NCI-H510A treated with DMSO at 0.1 percent for 48 hours (cell line): ENCODE measurements at regions not wholly inside any gene's neighbourhood (a gene's known extent, or its start where the extent isn't known, plus 50 kb on each side); places are given as distances from the start of the nearest gene placed in this dataset.
"Not testable (repeated sequence)": the region's sequence is repeated elsewhere in the genome, so short reads cannot be mapped to it uniquely, and the experiment has no call there.

Experiments used
- DNase-seq: peaks from one replicate; lab custom pipeline; 2025; lab: John Stamatoyannopoulos, UW

DNA sequence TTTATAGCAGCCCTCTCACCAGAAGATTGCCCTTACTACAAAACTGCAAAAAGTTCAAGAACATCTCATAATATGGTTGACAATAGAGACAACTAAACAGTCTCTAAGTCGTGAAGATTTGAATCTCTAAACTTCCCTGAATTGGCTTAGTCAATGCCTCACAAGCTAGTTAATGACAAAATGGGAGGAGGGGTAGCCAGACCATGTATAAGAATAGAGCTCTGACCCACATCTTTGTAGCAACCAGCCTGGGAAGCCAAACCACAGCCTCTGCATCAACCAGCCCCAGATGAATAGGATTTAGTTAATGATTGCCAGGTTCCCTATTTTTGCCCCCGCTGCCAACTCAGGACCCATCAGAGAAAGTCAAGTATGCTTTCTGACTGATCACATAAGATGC, 1265.9 kb upstream of the PCDH10 start:
- not testable (repeated sequence) for DNase-seq

GRCh38 chr4:131925662-131926061, 1223.4 kb upstream of the PCDH10 start:
- DNase-seq, result not testable (repeated sequence)

DNA sequence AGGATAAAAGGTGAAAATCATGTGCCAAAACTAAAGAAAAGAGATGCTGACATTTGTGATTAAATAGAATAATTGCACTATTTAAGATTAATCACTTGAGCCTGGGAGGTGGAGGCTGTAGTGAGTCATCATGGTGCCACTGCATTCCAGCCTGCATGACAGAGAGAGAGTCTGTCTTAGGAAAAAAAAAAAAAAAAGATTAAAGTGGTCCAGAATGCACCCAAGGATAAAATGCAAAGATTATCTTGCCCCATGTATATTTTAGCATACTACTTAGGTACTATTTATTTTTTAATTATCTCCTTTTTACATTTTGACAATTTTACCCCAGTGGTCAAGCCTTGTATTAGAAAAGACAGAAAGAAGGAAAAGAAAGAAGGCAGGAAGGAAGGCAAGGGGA, 1181.4 kb upstream of the PCDH10 start:
- DNase-seq, result not testable (repeated sequence)

GRCh38 chr4:131974730-131975129, 1174.4 kb upstream of the PCDH10 start:
- DNase-seq, result no peak

DNA sequence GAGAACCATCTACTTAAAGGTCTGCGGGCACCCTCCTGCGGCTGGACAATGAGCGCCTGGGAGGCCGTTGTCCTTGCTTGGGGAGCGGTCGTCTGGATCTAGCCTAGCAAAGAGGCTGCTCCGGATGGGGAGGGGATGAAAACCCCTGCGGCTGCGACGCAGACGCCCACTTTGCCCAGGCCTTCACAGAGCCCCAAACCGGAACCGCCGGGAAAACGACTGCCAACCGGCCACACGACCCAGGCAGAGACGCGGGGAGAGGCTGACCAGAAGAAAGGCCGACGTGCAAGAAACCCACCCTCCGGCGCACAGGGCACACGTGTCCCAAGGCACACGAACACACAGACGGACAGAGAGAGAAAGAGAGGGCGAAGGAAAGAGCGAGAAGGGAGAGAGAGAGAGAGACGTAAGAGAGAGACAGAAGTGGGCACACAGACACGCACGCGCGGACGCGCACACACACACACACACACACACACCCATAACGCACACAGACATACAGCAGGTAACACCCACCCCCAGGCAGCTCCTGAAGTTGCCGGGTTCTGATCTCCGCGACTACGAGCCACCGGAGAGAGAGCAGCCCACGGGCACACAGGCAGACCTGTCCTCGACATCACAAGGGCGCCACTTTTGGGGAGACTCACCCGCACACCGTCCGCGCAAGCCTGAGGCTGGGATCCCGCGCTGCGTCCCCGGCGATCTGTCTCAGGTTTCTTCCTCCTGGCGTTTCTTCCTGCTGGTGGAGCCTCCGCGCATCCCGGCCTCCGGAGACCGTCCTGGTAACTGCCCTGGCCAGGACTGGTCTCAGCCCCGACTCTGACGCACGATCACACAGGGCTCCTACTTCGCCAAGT, 1173.6 kb upstream of the PCDH10 start:
- DNase-seq, result not testable (repeated sequence)

DNA sequence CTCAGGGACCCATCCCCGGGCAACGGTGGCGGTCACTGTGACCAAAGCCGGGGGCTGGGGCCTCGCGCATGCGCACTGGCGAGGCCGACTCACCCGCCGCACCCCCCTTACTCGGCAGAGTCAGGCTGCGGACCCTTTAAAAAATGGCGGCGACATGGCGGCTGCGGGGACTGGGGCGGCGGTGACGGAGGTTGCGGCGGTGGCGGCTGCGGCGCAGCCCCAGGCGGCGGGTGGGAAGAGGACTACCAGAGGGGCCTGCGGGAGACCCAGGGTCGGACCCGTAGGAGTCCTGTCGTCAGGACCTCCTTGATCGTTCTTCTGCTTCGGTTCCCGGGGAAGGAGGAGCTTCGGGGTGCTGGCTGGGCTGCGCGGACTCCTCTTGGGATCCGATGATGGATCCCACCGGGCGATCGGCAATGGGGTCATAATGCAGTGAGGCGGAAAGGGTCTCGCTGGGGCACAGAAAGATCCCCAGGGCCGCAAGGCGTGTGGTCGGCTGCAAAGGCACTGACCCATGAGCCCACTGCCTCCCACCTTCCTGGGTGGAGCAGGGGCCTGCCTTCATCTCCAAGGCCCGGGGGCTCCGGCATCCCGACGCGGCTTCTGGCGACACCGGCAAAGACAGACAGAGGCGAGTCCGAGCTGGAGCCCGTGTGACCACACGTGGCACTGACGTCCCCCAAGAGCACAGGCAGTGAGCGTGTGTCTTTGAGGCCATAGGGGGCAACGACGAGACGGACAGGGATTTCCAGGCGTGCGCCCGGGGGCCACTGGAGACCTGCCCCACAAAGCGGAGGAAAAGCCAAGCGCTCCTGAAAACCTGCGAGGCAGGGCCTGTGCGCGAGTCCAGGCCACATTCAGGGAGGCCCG, 1172.7 kb upstream of the PCDH10 start:
- DNase-seq, result not testable (repeated sequence)

- no peak for DNase-seq
Observed at GRCh38 chr4:131978120-131978519, 1171.0 kb upstream of the PCDH10 start.

GRCh38 chr4:131989576-131989975, 1159.5 kb upstream of the PCDH10 start:
- DNase-seq, result no peak

GRCh38 chr4:132001542-132001941, 1147.6 kb upstream of the PCDH10 start:
- no peak for DNase-seq

GRCh38 chr4:132003593-132003992, 1145.5 kb upstream of the PCDH10 start:
- DNase-seq, result no peak

- no peak for DNase-seq
Observed at GRCh38 chr4:132015321-132015720, 1133.8 kb upstream of the PCDH10 start.

GRCh38 chr4:132016703-132017350, 1132.3 kb upstream of the PCDH10 start:
- DNase-seq, result no peak

- DNase-seq, result no peak
Observed at GRCh38 chr4:132026166-132026565, 1122.9 kb upstream of the PCDH10 start.

DNA sequence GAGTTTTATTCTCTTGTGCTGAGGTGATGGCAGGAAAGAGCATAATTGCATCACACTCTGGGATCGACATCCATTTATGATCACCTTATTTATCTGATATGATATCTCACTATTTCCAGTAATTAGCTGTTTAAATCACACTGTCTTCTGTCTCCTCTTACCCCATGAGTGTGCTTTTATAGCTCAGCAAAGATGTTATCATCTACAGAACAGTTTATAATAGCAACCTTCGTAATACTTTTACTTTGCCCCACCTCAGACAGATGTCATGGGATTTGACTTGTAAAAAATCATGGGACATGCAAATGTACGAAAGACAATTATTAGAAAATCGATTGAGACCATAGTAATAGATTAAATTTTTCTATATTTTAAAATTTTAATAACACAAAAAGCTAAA, 1122.3 kb upstream of the PCDH10 start:
- no peak for DNase-seq

DNA sequence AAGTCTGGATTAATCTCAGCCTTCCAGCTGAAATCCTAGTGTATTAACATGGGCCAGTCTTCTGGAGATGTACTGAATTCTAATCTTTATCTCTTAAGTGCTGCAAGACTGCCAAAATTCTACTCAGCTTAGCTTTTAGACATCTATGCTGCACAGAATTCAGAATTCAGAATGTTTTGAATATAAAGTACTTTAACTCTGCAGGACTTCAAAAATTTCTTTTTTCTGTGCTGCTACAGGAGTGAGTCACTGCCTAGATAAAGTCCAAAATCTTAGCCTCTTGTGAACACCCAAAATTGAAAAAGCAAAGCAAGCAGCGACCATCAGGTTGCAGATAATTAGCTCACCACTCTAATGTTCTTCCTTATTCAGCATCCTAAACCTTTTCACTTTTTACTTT, 1092.6 kb upstream of the PCDH10 start:
- DNase-seq, result no peak

DNA sequence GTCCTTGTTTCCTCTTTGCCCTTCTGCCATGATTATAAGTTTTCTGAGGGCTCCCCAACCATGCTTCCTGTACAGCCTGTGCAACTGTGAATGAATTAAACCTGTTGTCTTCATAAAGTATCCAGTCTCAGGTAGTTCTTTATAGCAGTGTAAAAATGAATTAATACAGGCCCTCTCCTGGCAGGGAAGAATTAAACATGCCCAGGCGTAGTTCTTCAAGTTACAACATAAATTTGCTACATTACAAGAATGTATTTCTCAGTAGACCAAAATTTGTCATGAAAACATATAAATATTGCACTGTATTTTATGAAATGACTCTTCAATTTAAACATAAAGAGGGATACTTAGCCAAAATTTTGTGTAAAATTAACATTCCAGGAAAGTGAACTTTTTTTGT, 1089.9 kb upstream of the PCDH10 start:
- no peak for DNase-seq

DNA sequence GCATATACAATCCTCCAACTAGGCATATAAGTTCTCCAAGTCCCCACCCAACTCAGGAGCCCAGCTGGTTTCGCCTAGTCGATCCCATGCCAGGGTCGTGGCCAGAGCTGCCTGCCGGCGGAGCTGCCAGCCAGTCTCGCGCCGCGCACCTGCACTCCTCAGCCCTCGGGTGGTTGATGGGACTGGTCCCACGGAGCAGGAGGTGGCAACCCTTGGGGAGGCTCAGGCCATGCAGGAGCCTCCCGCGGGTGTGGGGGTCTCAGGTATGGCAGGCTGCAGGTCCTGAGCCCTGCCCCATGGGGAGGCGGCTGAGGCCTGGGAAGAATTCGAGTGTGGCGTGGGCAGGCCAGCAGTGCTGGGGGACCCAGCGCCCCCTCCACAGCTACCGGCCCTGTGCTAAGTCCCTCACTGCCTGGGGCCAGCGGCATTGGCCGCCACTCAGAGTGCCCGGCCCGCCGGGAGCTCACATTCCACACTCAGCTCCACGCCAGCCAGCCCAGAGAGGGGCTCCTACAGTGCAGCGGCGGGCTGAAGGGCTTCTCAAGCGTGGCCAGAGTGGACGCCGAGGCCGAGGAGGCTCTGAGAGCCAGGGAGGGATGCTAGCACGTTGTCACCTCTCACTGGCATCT, 1086.4 kb upstream of the PCDH10 start:
- DNase-seq, result no peak

DNA sequence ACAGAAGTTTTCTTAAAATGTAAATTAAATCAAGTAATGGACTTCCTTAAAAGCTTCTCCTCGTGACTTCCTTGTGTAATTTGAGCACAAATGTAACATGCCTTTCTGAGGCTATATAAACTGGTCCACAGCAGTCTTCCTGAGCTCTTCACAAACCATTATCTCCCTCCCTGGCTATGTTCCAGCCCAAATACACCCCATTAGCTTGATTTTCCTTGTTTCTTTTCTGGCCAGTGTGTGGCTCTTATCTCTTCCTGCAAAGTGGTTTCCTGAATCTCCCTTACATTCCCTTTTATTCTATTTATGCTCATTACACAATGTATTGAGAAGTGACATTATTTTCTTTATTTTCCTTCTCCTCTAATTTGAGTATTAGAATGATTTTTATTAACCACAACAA, 1085.3 kb upstream of the PCDH10 start:
- DNase-seq, result no peak

DNA sequence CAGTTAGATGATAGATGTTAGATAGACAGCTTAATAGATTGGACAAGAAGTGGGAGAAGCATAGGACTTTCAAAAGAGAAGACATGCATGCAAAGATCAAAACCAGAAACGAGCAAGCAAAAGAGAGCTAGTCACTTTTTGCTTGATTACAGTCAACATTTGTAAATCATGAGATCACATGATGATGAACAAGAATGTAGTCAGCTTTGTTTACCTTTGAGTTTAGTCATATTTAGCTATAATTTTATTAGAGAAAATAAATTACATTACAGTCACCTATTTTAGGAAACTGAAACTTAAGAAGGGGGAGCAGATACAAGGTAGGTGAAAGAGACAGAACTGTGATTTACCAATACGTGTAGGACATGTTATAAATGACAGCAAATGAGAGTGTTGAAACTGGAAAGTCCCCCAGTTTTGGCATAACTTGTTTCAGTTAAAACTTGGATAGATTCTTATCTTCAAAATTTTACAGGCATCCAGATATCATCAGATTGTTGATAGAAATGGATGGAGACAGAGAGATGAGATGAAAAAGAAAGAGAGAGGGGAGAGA, 1083.1 kb upstream of the PCDH10 start:
- no peak for DNase-seq

- DNase-seq, result no peak
Observed at GRCh38 chr4:132071815-132072214, 1077.3 kb upstream of the PCDH10 start.

- no peak for DNase-seq
Observed at GRCh38 chr4:132076829-132077228, 1072.3 kb upstream of the PCDH10 start.

- no peak for DNase-seq
Observed at GRCh38 chr4:132085105-132085504, 1064.0 kb upstream of the PCDH10 start.
